ENCODE measurements at regions not wholly inside any gene's neighbourhood (a gene's known extent, or its start where the extent isn't known, plus 50 kb on each side); places are given as distances from the start of the nearest gene placed in this dataset.

GRCh38 chr2:163177592-163177991, 339.0 kb upstream of the KCNH7 start:
- TF ChIP-seq CTCF (IDR thresholded peaks at IDR 0.05) (no peak), POLR2AphosphoS5 (IDR thresholded peaks at IDR 0.05) (no peak), POLR2A (IDR thresholded peaks at IDR 0.05) (no peak), EP300 (IDR thresholded peaks at IDR 0.05) (no peak)
